NT2/D1 (cell line): ENCODE measurements at regions not wholly inside any gene's neighbourhood (a gene's known extent, or its start where the extent isn't known, plus 50 kb on each side); places are given as distances from the start of the nearest gene placed in this dataset.

Experiments used
- SUZ12 ChIP-seq: IDR thresholded peaks from 2 replicates; pipeline ENCODE4 v1.6.1; 2011; ENCODE audit not compliant: insufficient read length, insufficient read depth; ENCODE audit errors: extremely low read depth
- YY1 ChIP-seq: IDR thresholded peaks from 2 replicates; pipeline ENCODE4 v1.6.1; 2011; ENCODE audit not compliant: insufficient read length, insufficient read depth
- ZNF274 ChIP-seq: IDR thresholded peaks from 2 replicates; pipeline ENCODE4 v1.6.1; 2011; ENCODE audit warnings: mild to moderate bottlenecking, low read depth, low read length

DNA sequence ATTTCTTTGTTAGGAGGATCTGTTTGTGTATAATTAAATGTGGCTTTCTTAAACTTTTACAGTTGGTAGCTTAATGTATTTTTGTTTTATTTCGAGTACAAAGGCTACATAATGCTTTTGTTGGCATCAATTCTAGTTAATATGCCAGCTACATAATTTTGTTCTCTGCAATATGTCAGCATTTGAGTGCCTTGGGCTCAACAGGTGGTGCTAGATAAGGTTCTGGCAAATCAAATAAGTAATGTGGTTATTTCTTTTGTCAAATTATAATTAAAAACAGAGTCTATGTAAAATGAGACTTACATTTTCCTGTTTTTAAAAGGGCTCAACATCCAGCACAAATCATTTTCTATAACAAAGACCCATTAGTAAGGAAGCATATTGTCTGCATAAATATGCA, 410.6 kb upstream of the NR5A2 start:
- no peak for TF ChIP-seq ZNF274
- no peak for TF ChIP-seq YY1
- TF ChIP-seq SUZ12 = no peak
